ENCODE measurements at regions not wholly inside any gene's neighbourhood (a gene's known extent, or its start where the extent isn't known, plus 50 kb on each side); places are given as distances from the start of the nearest gene placed in this dataset.

DNA sequence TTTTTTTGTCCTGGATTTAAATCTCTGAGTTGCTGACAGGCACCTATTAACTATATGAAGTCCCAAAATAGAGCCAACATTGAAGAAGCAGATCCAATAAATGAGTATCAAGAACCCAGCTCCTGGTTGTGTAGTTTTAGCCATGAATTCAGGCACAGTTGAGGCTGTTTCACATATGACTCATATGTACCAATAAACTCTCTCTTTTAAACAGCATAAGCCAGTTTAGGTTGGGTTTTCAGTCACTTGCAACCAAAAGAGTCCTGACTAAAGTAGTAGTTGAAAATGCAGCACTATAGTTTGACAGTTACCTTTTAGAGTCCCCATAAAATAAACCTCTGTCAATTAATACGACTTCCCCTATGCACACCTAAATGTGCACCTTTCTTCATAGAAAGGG, 389.9 kb downstream of the RPS29 start:
- POLR2A ChIA-PET = no interaction called here
- DNase-seq = no peak

DNA sequence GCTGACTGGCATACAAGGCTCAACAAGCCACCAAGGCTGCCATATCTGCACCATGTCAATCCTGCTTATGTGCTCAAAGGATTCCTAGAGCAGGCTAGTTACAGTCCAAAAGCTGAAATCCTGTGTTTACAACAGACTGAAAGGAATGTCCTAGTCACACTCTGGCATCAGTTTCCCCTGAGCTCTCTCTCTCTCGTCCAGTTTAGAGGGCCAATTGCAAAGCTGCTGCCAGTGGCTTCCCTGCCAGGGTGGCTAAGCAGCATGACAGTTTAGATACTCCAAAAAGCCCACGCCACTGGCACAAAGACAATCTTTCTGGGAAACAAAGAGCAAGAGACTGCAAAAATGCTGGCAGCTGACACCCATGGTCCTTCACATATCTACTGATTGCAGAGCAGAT, 392.1 kb downstream of the RPS29 start:
- H3K4me2 ChIP-seq (replicated peaks; ENCODE audit: low read depth, low read length, poor library complexity, severe bottlenecking) = peak overlapping the region; percentile 31
- peaks cover 12 to 14% of the 10 kb centered on the region in 2 donors for H3K4me1 ChIP-seq (ENCODE audit: control insufficient read depth in 2 of 2, insufficient read depth in 2 of 2, low read length in 2 of 2)
- peaks cover 16% of the 10 kb centered on the region for H3K4me1 Mint-ChIP-seq
- no peak overlapping the region for H3K9ac ChIP-seq (ENCODE audit: low read length)
- no peaks in the 10 kb centered on the region for H3K36me3 ChIP-seq (replicated peaks in 1 of 2; ENCODE audit: control extremely low read depth in 1 of 2, control insufficient read depth in 1 of 2, extremely low read depth in 1 of 2, insufficient read depth in 2 of 2, low read length in 1 of 2)
- peak overlapping the region; percentile 18 for H3K4me3 Mint-ChIP-seq
- ATAC-seq (ENCODE audit: low read depth) (no peak), DNase-seq (no peak)
- no peaks in the 10 kb centered on the region for H3K27me3 ChIP-seq (replicated peaks in 1 of 4; ENCODE audit: control extremely low read depth in 1 of 4, control insufficient read depth in 3 of 4, insufficient read depth in 4 of 4, low read length in 3 of 4)
- ChIA-PET POLR2A (no interaction called here), CTCF (no interaction called here)
- TF ChIP-seq EZH2 (IDR thresholded peaks at IDR 0.05; ENCODE audit: borderline replicate concordance, insufficient read depth, low read depth, low read length, poor library complexity, severe bottlenecking) (no peak), CTCF (IDR thresholded peaks at IDR 0.05) (no peak)
- H3K27ac Mint-ChIP-seq = peak overlapping the region; percentile 62
- H3K4me3 ChIP-seq (ENCODE audit: control extremely low read depth in 1 of 5, extremely low read depth in 1 of 5, insufficient read depth in 1 of 5, low read depth in 2 of 5, low read length in 4 of 5) = no peak overlapping the region
- H3K9me3 ChIP-seq (ENCODE audit: control extremely low read depth in 1 of 3, control insufficient read depth in 2 of 3, insufficient read depth in 1 of 3, low read length in 2 of 3) = no peaks in the 10 kb centered on the region
- intact Hi-C loops (cut with micrococcal nuclease) = no loop called here
- no peak overlapping the region for H2AFZ ChIP-seq (ENCODE audit: insufficient read depth, low read depth, low read length, poor library complexity, severe bottlenecking)
- 89% methylated on average over 2 of the region's 2 CpGs for WGBS (ENCODE audit: insufficient coverage)
- H3K27ac ChIP-seq (ENCODE audit: low read length in 2 of 2) = no peak overlapping the region
- no peaks in the 10 kb centered on the region for H3K79me2 ChIP-seq (ENCODE audit: control insufficient read depth, insufficient read depth, low read length)
- peaks cover 2% of the 10 kb centered on the region for H3K27me3 Mint-ChIP-seq
- H4K20me1 ChIP-seq (ENCODE audit: control insufficient read depth, insufficient read depth, low read length, poor library complexity, severe bottlenecking) = no peaks in the 10 kb centered on the region
- H3K9me3 Mint-ChIP-seq (ENCODE audit: insufficient read depth) = no peaks in the 10 kb centered on the region

More for the DNA sequence above, 389.9 kb downstream of the RPS29 start:
- no peak overlapping the region for H3K4me2 ChIP-seq (replicated peaks; ENCODE audit: low read depth, low read length, poor library complexity, severe bottlenecking)
- H3K9me3 ChIP-seq (ENCODE audit: control extremely low read depth in 1 of 3, control insufficient read depth in 2 of 3, insufficient read depth in 1 of 3, low read length in 2 of 3) = no peaks in the 10 kb centered on the region
- no peaks in the 10 kb centered on the region for H3K27me3 ChIP-seq (replicated peaks in 1 of 4; ENCODE audit: control extremely low read depth in 1 of 4, control insufficient read depth in 3 of 4, insufficient read depth in 4 of 4, low read length in 3 of 4)
- 100% methylated on average over 1 of the region's 1 CpG for WGBS (ENCODE audit: insufficient coverage)
- no peaks in the 10 kb centered on the region for H3K36me3 ChIP-seq (replicated peaks in 1 of 2; ENCODE audit: control extremely low read depth in 1 of 2, control insufficient read depth in 1 of 2, extremely low read depth in 1 of 2, insufficient read depth in 2 of 2, low read length in 1 of 2)
- peaks cover 12 to 14% of the 10 kb centered on the region in 2 donors for H3K4me1 ChIP-seq (ENCODE audit: control insufficient read depth in 2 of 2, insufficient read depth in 2 of 2, low read length in 2 of 2)
- peaks cover 16% of the 10 kb centered on the region for H3K4me1 Mint-ChIP-seq
- no peak overlapping the region for H2AFZ ChIP-seq (ENCODE audit: insufficient read depth, low read depth, low read length, poor library complexity, severe bottlenecking)
- no peak overlapping the region for H3K4me3 Mint-ChIP-seq
- no peak overlapping the region for H3K4me3 ChIP-seq (ENCODE audit: control extremely low read depth in 1 of 5, extremely low read depth in 1 of 5, insufficient read depth in 1 of 5, low read depth in 2 of 5, low read length in 4 of 5)
- H3K27ac ChIP-seq (ENCODE audit: low read length in 2 of 2) = no peak overlapping the region
- H3K27me3 Mint-ChIP-seq = peaks cover 2% of the 10 kb centered on the region
- CTCF ChIA-PET = no interaction called here
- no peak overlapping the region for H3K27ac Mint-ChIP-seq
- ATAC-seq (ENCODE audit: low read depth) = no peak
- intact Hi-C loops (cut with micrococcal nuclease) = no loop called here
- no peak for TF ChIP-seq CTCF (IDR thresholded peaks at IDR 0.05)
- no peak for TF ChIP-seq EZH2 (IDR thresholded peaks at IDR 0.05; ENCODE audit: borderline replicate concordance, insufficient read depth, low read depth, low read length, poor library complexity, severe bottlenecking)
- H4K20me1 ChIP-seq (ENCODE audit: control insufficient read depth, insufficient read depth, low read length, poor library complexity, severe bottlenecking) = no peaks in the 10 kb centered on the region
- no peaks in the 10 kb centered on the region for H3K9me3 Mint-ChIP-seq (ENCODE audit: insufficient read depth)
- no peak overlapping the region for H3K9ac ChIP-seq (ENCODE audit: low read length)
- no peaks in the 10 kb centered on the region for H3K79me2 ChIP-seq (ENCODE audit: control insufficient read depth, insufficient read depth, low read length)
